Pancreas (tissue), 10 donors: ENCODE measurements at regions not wholly inside any gene's neighbourhood (a gene's known extent, or its start where the extent isn't known, plus 50 kb on each side); places are given as distances from the start of the nearest gene placed in this dataset.

Experiments
- ATAC-seq, 4 donors: fragments of 200-7000 bp; cut with Tn5 transposase; one replicate each; pipeline versions ENCODE4 v1.8.0 to v1.9.1; 2020; ENCODE audit warnings: mild to moderate bottlenecking in 4 of 4, moderate library complexity in 4 of 4
- DNase-seq, 6 donors: peaks; one replicate each; pipeline ENCODE4 v3.0.0-alpha.2; 2020
- FAIRE-seq: peaks from 2 replicates; lab custom pipeline; 2012; peaks lifted over from hg19 to GRCh38; lab: Jason Lieb, UNC
- H3K27ac ChIP-seq, 4 donors: fragments of 200-600 bp; sonication (generic); 1 replicate in 3 of 4; 2 replicates in 1 of 4; pipeline versions ENCODE4 v1.5.0 to v1.8.0; 2020
- H3K27me3 ChIP-seq, 4 donors: fragments of 200-600 bp; one replicate each; pipeline ENCODE4 v1.8.0; 2021
- H3K36me3 ChIP-seq, 3 donors: fragments of 200-600 bp; sonication (generic) in 1 of 3; one replicate each; pipeline versions ENCODE4 v1.5.0 to v1.8.0; 2020 to 2021
- H3K4me1 ChIP-seq, 3 donors: fragments of 200-600 bp; one replicate each; pipeline ENCODE4 v1.8.0; 2021
- H3K4me3 ChIP-seq, 4 donors: fragments of 200-600 bp; sonication (generic) in 2 of 4; one replicate each; pipeline versions ENCODE4 v1.5.0 to v1.8.0; 2020 to 2021
- H3K9me3 ChIP-seq, 4 donors: fragments of 200-600 bp; one replicate each; pipeline ENCODE4 v1.8.0; 2021
- CTCF ChIP-seq, 4 donors: fragments of 200-600 bp; sonication (generic) in 3 of 4; IDR thresholded peaks; one replicate each; pipeline versions ENCODE4 v1.5.0 to v1.8.0; 2021; ENCODE audit warnings: antibody characterized with exemption in 4 of 4
- WGBS, 2 donors: extraction: QIAGEN DNeasy Blood & Tissue Kit; methylation state at CpG; one replicate each; pipeline ENCODE4 v1.1.7; 2013; 5-methylcytosine and 5-hydroxymethylcytosine counted together
- intact Hi-C, 3 donors: fragments of 100-400 bp; cut with DNase I; formaldehyde crosslinking; loops; one replicate each; pipeline versions ENCODE4 v1.11.1 to v1.14.2; 2022
- donor health status: healthy with polysubstance abuse.
- donor health status: DM: no; HTN: no; CAD: no; lungs with moderate emphysema.
- donor health status: DM: no; HTN: no; CAD: no.
- donor health status: control.
- donor health status: control.
- donor health status: Bipolar disorder and iron deficiency.
- donor health status: DM: yes; HTN: yes; CAD: no.
- donor health status: DM: no; HTN: no; CAD: no.
- donor health status: DM: no; HTN: no; CAD: no.
- donor health status: DM: yes; HTN: yes; CAD: no.

GRCh38 chr21:18608226-18608625 lies 204.6 kb upstream of the TMPRSS15 start:
- intact Hi-C loops, result no loop called here
- H3K36me3 ChIP-seq, result no peaks in the 10 kb centered on the region
- FAIRE-seq, result no peak
- no peak for ATAC-seq
- H3K9me3 ChIP-seq, result no peaks in the 10 kb centered on the region
- 12 to 19% methylated on average over 1 of the region's 1 CpG for WGBS, 2 donors
- no peak for DNase-seq
- H3K4me1 ChIP-seq, result no peaks in the 10 kb centered on the region
- no peak for TF ChIP-seq CTCF (IDR thresholded peaks at IDR 0.05)
- no peak overlapping the region for H3K4me3 ChIP-seq
- H3K27me3 ChIP-seq, result no peaks in the 10 kb centered on the region
- no peak overlapping the region for H3K27ac ChIP-seq

- H3K36me3 ChIP-seq, result no peaks in the 10 kb centered on the region
- no peaks in the 10 kb centered on the region for H3K4me1 ChIP-seq
- no peak for TF ChIP-seq CTCF (IDR thresholded peaks at IDR 0.05)
- DNase-seq, result no peak
- intact Hi-C loops, result no loop called here
- no peak overlapping the region for H3K4me3 ChIP-seq
- FAIRE-seq, result no peak
- no peaks in the 10 kb centered on the region for H3K9me3 ChIP-seq
- no peaks in the 10 kb centered on the region for H3K27me3 ChIP-seq
- WGBS, 2 donors, result 71 to 75% methylated on average over 3 of the region's 3 CpGs
- no peak for ATAC-seq
- H3K27ac ChIP-seq, result no peak overlapping the region
Measured at GRCh38 chr21:18614303-18614702, 210.7 kb upstream of the TMPRSS15 start.

- no peaks in the 10 kb centered on the region for H3K27me3 ChIP-seq
- H3K27ac ChIP-seq, result no peak overlapping the region
- intact Hi-C loops, result no loop called here
- no peaks in the 10 kb centered on the region for H3K36me3 ChIP-seq
- H3K4me1 ChIP-seq, result no peaks in the 10 kb centered on the region
- no peak for TF ChIP-seq CTCF (IDR thresholded peaks at IDR 0.05)
- no peak for FAIRE-seq
- ATAC-seq, result no peak
- H3K9me3 ChIP-seq, result no peaks in the 10 kb centered on the region
- no peak overlapping the region for H3K4me3 ChIP-seq
- no peak for DNase-seq
- 32 to 50% methylated on average over 3 of the region's 3 CpGs for WGBS, 2 donors
Measured at GRCh38 chr21:18617291-18617690, 213.7 kb upstream of the TMPRSS15 start.

GRCh38 chr21:18620436-18620835 lies 216.9 kb upstream of the TMPRSS15 start:
- intact Hi-C loops, result no loop called here
- H3K36me3 ChIP-seq, result no peaks in the 10 kb centered on the region
- no peaks in the 10 kb centered on the region for H3K9me3 ChIP-seq
- H3K27me3 ChIP-seq, result no peaks in the 10 kb centered on the region
- H3K27ac ChIP-seq, result no peak overlapping the region
- DNase-seq (no peak), ATAC-seq (no peak), FAIRE-seq (no peak)
- WGBS, 2 donors, result 62 to 74% methylated on average over 4 of the region's 4 CpGs
- no peaks in the 10 kb centered on the region for H3K4me1 ChIP-seq
- no peak overlapping the region for H3K4me3 ChIP-seq
- no peak for TF ChIP-seq CTCF (IDR thresholded peaks at IDR 0.05)

- no peak for FAIRE-seq
- no peak for TF ChIP-seq CTCF (IDR thresholded peaks at IDR 0.05)
- ATAC-seq, result no peak
- no peaks in the 10 kb centered on the region for H3K4me1 ChIP-seq
- no peaks in the 10 kb centered on the region for H3K27me3 ChIP-seq
- intact Hi-C loops, result no loop called here
- DNase-seq, result no peak
- no peak overlapping the region for H3K27ac ChIP-seq
- H3K4me3 ChIP-seq, result no peak overlapping the region
- H3K9me3 ChIP-seq, result no peaks in the 10 kb centered on the region
- no peaks in the 10 kb centered on the region for H3K36me3 ChIP-seq
Measured at GRCh38 chr21:18622383-18622782, 218.8 kb upstream of the TMPRSS15 start.
